Panc1 (cell line): ENCODE measurements at regions not wholly inside any gene's neighbourhood (a gene's known extent, or its start where the extent isn't known, plus 50 kb on each side); places are given as distances from the start of the nearest gene placed in this dataset.

ENCODE experiments used
- ATAC-seq: fragments of 200-7000 bp; cut with Tn5 transposase; 2 replicates; pipeline ENCODE4 v1.9.1; 2020; ENCODE audit warnings: mild to moderate bottlenecking, moderate library complexity
- BruUV-seq: library from RNA; stranded (reverse); fragments of 400-500 nt; replicated peaks from 2 replicates; lab custom pipeline; 2021; lab: Mats Ljungman, UMichigan
- CTCF ChIA-PET: fragments of 300-600 bp; sonication (Branson Sonifier 250); formaldehyde crosslinking; loops from one replicate; lab custom pipeline; 2022; ENCODE audit warnings: antibody characterized with exemption; lab: Charles Lee
- POLR2A ChIA-PET: fragments of 300-600 bp; sonication (Branson Sonifier 250); formaldehyde crosslinking; loops from one replicate; lab custom pipeline; 2022; ENCODE audit warnings: antibody characterized with exemption; lab: Charles Lee
- DNase-seq: peaks from one replicate; pipeline ENCODE4 v3.0.0-alpha.2; 2010; ENCODE audit warnings: low read depth, low spot score
- H3K27ac ChIP-seq: 2 replicates; pipeline ENCODE4 v1.5.1; 2011; ENCODE audit warnings: mild to moderate bottlenecking, low read length, inconsistent platforms
- H3K27me3 ChIP-seq: fragments of 200-500 bp; sonication (Bioruptor generic); 2 replicates; pipeline ENCODE4 v1.6.0; 2014; ENCODE audit warnings: low read length, inconsistent platforms; ENCODE audit not compliant: control insufficient read depth, insufficient read depth
- H3K36me3 ChIP-seq: fragments of 200-500 bp; sonication (Bioruptor generic); 2 replicates; pipeline ENCODE4 v1.5.1; 2014; ENCODE audit warnings: inconsistent platforms, mild to moderate bottlenecking, low read length, moderate library complexity; ENCODE audit not compliant: control insufficient read depth, insufficient read depth
- H3K4me1 ChIP-seq: 2 replicates; pipeline ENCODE4 v1.5.1; 2011; ENCODE audit warnings: inconsistent platforms, mild to moderate bottlenecking, low read length, moderate library complexity; ENCODE audit not compliant: control insufficient read depth, insufficient read depth
- H3K4me3 ChIP-seq, 2 experiments: 2 replicates each; pipeline ENCODE4 v1.5.1; 2011 to 2012; ENCODE audit warnings: low read depth in 2 of 2, low read length in 2 of 2, mild to moderate bottlenecking in 2 of 2, inconsistent platforms in 1 of 2, moderate library complexity in 1 of 2
- H3K9me3 ChIP-seq: fragments of 200-500 bp; sonication (Bioruptor generic); 2 replicates; pipeline ENCODE4 v1.5.1; 2014; ENCODE audit warnings: low read depth, mild to moderate bottlenecking, inconsistent platforms, low read length, moderate library complexity; ENCODE audit not compliant: control insufficient read depth, insufficient read depth
- POLR2AphosphoS5 ChIP-seq: IDR thresholded peaks from 2 replicates; pipeline ENCODE4 v1.6.1; 2012; ENCODE audit warnings: mild to moderate bottlenecking, low read depth, low read length, moderate library complexity
- SIN3A ChIP-seq: IDR thresholded peaks from 2 replicates; pipeline ENCODE4 v1.6.1; 2012; ENCODE audit warnings: low read depth, mild to moderate bottlenecking, low read length, moderate library complexity, borderline replicate concordance; ENCODE audit not compliant: insufficient read depth
- TCF7L2 ChIP-seq: IDR thresholded peaks from 2 replicates; pipeline ENCODE4 v1.6.1; 2011; ENCODE audit warnings: mild to moderate bottlenecking, low read depth, low read length, inconsistent platforms
- in situ Hi-C: cut with HindIII; loops from 2 replicates; pipeline ENCODE4 v1.10.0; 2016; ENCODE audit warnings: low sequenced_read_pairs, low pct_unique_long_range_greater_than_20kb
- intact Hi-C: fragments of 100-400 bp; cut with micrococcal nuclease; formaldehyde crosslinking; loops from one replicate; pipeline ENCODE4 v1.10.0; 2022; ENCODE audit not compliant: unreplicated experiment
- TF ChIP-seq, protein P1 (sequence below), 2 experiments: IDR thresholded peaks; 2 replicates each; pipeline ENCODE4 v1.6.1; 2011 to 2012; ENCODE audit warnings: low read depth in 2 of 2, control low read depth in 1 of 2, low read length in 1 of 2, mild to moderate bottlenecking in 1 of 2, moderate library complexity in 1 of 2; ENCODE audit not compliant: insufficient read depth in 1 of 2
- TF ChIP-seq, protein P2 (sequence below): fragments of 450-650 bp; IDR thresholded peaks from 2 replicates; pipeline ENCODE4 v1.5.1; 2017; ENCODE audit warnings: mild to moderate bottlenecking

- CTCF ChIA-PET = no interaction called here
Measured at GRCh38 chr7:51452694-51453093, 136.1 kb upstream of the COBL start.

DNA sequence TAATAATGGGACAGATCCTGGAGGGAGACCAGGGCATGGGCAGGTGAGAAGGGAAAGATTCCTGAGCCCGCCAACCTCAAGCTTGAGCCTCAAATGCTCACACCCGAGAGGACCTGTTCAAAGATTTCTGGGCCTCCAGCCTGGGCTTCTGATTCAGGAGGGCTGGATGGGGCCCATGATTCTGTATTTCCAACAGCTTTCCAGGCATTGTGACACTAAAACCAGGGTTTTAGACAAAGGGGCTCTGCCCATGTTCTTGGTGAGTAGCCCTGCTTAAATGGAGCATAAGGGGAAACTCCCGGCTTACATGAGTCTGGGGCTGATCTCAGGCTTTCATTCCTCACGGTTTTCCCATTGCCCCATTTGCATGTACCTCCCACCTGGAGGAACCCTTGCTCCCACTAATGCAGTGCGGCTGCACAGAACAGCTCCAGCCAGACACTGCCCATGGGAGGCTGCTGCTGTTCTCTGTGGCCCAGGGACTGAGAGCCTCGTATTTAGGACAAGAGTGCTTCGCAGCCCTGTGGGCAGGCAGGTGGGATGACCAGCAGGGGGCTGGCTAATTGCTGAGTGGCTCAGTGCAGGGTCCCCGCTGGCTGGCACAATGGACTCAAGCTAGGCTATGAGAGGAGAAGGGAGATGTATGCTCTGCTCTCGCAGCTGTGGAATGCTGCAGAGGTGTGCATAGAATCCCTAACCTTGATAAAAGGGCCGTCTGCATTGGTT, 135.3 kb upstream of the COBL start:
- no peaks in the 10 kb centered on the region for H3K9me3 ChIP-seq
- intact Hi-C loops = no loop called here
- H3K27me3 ChIP-seq = no peaks in the 10 kb centered on the region
- H3K36me3 ChIP-seq = no peaks in the 10 kb centered on the region
- ATAC-seq (no peak; the same call in 1 of the 2 replicates), DNase-seq (no peak)
- TF ChIP-seq, protein P1, sequence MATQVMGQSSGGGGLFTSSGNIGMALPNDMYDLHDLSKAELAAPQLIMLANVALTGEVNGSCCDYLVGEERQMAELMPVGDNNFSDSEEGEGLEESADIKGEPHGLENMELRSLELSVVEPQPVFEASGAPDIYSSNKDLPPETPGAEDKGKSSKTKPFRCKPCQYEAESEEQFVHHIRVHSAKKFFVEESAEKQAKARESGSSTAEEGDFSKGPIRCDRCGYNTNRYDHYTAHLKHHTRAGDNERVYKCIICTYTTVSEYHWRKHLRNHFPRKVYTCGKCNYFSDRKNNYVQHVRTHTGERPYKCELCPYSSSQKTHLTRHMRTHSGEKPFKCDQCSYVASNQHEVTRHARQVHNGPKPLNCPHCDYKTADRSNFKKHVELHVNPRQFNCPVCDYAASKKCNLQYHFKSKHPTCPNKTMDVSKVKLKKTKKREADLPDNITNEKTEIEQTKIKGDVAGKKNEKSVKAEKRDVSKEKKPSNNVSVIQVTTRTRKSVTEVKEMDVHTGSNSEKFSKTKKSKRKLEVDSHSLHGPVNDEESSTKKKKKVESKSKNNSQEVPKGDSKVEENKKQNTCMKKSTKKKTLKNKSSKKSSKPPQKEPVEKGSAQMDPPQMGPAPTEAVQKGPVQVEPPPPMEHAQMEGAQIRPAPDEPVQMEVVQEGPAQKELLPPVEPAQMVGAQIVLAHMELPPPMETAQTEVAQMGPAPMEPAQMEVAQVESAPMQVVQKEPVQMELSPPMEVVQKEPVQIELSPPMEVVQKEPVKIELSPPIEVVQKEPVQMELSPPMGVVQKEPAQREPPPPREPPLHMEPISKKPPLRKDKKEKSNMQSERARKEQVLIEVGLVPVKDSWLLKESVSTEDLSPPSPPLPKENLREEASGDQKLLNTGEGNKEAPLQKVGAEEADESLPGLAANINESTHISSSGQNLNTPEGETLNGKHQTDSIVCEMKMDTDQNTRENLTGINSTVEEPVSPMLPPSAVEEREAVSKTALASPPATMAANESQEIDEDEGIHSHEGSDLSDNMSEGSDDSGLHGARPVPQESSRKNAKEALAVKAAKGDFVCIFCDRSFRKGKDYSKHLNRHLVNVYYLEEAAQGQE (IDR thresholded peaks at IDR 0.05; ENCODE audit: insufficient read depth in 1 of 2, low read depth in 2 of 2, low read length in 1 of 2) = no peak
- TF ChIP-seq, protein P2, sequence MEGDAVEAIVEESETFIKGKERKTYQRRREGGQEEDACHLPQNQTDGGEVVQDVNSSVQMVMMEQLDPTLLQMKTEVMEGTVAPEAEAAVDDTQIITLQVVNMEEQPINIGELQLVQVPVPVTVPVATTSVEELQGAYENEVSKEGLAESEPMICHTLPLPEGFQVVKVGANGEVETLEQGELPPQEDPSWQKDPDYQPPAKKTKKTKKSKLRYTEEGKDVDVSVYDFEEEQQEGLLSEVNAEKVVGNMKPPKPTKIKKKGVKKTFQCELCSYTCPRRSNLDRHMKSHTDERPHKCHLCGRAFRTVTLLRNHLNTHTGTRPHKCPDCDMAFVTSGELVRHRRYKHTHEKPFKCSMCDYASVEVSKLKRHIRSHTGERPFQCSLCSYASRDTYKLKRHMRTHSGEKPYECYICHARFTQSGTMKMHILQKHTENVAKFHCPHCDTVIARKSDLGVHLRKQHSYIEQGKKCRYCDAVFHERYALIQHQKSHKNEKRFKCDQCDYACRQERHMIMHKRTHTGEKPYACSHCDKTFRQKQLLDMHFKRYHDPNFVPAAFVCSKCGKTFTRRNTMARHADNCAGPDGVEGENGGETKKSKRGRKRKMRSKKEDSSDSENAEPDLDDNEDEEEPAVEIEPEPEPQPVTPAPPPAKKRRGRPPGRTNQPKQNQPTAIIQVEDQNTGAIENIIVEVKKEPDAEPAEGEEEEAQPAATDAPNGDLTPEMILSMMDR = no peak
- TF ChIP-seq POLR2AphosphoS5 = no peak
- TF ChIP-seq TCF7L2 = no peak
- TF ChIP-seq SIN3A = no peak
- CTCF ChIA-PET = no interaction called here
- POLR2A ChIA-PET = no interaction called here
- no peaks in the 10 kb centered on the region for H3K4me1 ChIP-seq
- no peak overlapping the region for H3K27ac ChIP-seq
- BruUV-seq = no TSS peak
- in situ Hi-C loops = no loop called here
- no peak overlapping the region for H3K4me3 ChIP-seq

More at GRCh38 chr7:51452694-51453093, 136.1 kb upstream of the COBL start:
- Histone ChIP-seq H3K4me3 (no peak overlapping the region), H3K36me3 (no peaks in the 10 kb centered on the region), H3K27me3 (no peaks in the 10 kb centered on the region), H3K9me3 (no peaks in the 10 kb centered on the region), H3K27ac (no peak overlapping the region), H3K4me1 (no peaks in the 10 kb centered on the region)
- in situ Hi-C loops (no loop called here), intact Hi-C loops (no loop called here)
- BruUV-seq = no TSS peak
- ATAC-seq (no peak), DNase-seq (no peak)
- POLR2A ChIA-PET = no interaction called here
- TF ChIP-seq, protein P2 = no peak
- TF ChIP-seq, protein P1 (IDR thresholded peaks at IDR 0.05; ENCODE audit: insufficient read depth in 1 of 2, low read depth in 2 of 2, low read length in 1 of 2) = no peak
- TF ChIP-seq SIN3A = no peak
